ENCODE measurements at regions not wholly inside any gene's neighbourhood (a gene's known extent, or its start where the extent isn't known, plus 50 kb on each side); places are given as distances from the start of the nearest gene placed in this dataset.

DNA sequence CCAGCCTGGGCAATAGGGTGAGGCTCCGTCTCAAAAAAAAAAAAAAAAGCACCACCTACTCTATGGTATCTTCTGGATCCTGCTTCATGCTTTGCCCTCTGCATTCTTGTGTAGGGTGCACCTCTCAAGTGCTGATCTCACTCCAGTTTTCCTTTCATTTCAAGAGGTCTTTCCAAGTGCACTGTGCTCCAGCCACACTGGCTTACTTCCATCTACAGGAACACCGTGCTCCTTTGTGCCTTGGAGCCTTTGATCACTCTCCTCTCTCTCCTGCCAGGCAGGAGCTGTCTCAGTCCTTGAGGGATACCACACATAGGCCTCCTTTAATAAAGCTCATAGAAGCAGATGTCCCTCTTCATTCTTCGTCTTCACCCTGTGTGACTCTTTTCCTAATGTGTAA lies 55.4 kb upstream of the GREM2 start:
- no peak for DNase-seq

DNA sequence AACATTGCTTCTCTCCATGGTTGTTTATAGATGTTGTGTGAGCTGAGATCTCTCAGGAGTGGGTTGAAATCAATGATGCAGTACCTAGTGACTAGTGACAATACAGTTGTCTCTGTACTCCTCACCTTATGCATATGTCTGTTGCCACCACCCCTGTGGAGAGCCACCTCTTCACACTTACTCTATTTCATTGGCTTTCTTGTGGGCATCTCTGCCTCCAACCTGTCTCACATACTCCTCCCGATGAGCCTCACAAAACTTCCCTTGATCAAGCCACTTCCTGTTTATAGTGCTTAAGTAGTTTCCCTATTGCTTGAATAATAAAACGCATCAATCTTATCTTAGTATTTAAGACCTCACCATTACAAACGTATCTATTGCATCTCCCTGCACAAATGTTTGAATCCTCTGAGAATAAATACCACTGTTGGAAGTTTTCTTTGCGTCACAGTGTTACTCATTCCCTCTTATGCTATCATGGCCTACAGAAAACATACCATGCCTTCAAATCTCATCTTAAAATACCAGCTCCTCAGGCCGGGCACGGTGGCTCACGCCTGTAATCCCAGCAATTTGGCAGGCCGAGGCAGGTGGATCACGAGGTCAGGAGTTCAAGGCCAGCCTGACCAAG lies 54.7 kb upstream of the GREM2 start:
- DNase-seq, result no peak

DNA sequence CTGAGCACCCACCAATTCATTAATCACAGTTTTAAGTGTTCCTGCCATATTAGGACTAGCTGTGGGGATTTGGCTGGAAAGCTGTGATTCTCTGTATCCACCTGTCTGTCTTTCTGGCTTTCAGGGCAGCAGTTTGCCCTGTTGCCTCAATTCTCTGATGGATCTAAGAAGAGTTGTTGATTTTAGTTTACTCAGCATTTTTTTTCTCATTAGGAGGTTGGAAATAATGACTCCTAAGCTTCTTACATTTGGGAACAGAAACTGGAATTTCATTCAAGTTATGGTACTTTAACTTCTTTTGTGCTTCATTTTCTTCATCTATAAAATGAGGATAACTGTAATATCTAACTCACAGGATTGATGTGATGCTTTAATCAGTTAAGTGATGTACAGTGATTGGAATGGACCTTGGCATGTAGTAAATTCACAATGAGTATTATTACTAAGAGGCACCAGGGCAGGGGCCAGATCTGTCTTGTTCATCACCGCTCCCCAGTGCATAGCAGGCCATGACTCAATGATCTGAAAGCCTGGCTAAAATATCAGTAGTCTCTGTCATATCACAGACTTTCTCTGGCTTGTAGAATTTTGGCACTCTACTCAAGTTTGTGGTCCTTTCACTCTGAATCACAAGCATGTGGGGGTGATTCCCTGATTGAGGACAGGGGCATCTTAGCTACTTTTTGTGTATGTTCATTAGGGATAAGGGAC lies 51.4 kb upstream of the GREM2 start:
- DNase-seq, result no peak
